A673 (cell line): ENCODE measurements at regions not wholly inside any gene's neighbourhood (a gene's known extent, or its start where the extent isn't known, plus 50 kb on each side); places are given as distances from the start of the nearest gene placed in this dataset.

Experiments
- CTCF ChIP-seq: fragments of 300-800, 200-600 bp; sonication (generic); conservative IDR thresholded peaks from 2 replicates; pipeline ENCODE4 v1.5.1; 2017; ENCODE audit warnings: low read depth, mild to moderate bottlenecking, antibody characterized with exemption, low read length, moderate library complexity, mixed read lengths
- EZH2 ChIP-seq: fragments of 200-600 bp; sonication (generic); IDR thresholded peaks from 2 replicates; pipeline ENCODE4 v1.6.1; 2017; ENCODE audit warnings: borderline replicate concordance, low read depth, mild to moderate bottlenecking, mixed read lengths, antibody characterized with exemption, low read length; ENCODE audit not compliant: poor library complexity, severe bottlenecking

GRCh38 chr11:121890377-121890776, 225.6 kb downstream of the BLID start:
- TF ChIP-seq EZH2 (no peak), CTCF (no peak)
